NB4 (cell line): ENCODE measurements at regions not wholly inside any gene's neighbourhood (a gene's known extent, or its start where the extent isn't known, plus 50 kb on each side); places are given as distances from the start of the nearest gene placed in this dataset.

Experiments
- MYC ChIP-seq: IDR thresholded peaks from 2 replicates; pipeline ENCODE4 v1.6.1; 2011; ENCODE audit warnings: low read depth, low read length
- POLR2A ChIP-seq: IDR thresholded peaks from 2 replicates; pipeline ENCODE4 v1.6.1; 2011; ENCODE audit warnings: mild to moderate bottlenecking; ENCODE audit not compliant: insufficient read length; ENCODE audit errors: extremely low read depth
- TF ChIP-seq, protein P1 (sequence below): IDR thresholded peaks from one replicate; pipeline ENCODE4 v1.5.1; 2012; ENCODE audit warnings: low read depth, low read length
- TF ChIP-seq, protein P2 (sequence below): IDR thresholded peaks from 2 replicates; pipeline ENCODE4 v1.6.1; 2011; ENCODE audit warnings: low read depth, low read length

DNA sequence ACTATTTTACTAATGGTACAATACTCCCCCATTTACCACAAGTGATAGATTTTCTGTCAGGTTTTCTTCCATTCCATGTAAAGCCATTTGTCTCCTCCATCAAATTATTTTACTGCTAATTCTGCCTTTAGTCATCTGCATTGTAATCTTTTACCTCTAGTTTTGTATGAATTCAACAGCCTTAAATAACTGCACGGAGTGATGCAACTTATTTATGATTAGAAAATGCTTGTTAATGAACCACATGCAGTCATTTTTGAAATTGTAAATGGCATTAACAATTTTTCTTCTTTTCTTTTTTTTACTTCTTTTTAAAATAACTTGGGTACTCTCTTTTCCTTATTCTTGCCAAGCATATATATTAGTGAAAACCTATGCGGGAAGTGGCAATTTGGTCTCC is 71.5 kb downstream of the RESF1 start:
- TF ChIP-seq, protein P1, sequence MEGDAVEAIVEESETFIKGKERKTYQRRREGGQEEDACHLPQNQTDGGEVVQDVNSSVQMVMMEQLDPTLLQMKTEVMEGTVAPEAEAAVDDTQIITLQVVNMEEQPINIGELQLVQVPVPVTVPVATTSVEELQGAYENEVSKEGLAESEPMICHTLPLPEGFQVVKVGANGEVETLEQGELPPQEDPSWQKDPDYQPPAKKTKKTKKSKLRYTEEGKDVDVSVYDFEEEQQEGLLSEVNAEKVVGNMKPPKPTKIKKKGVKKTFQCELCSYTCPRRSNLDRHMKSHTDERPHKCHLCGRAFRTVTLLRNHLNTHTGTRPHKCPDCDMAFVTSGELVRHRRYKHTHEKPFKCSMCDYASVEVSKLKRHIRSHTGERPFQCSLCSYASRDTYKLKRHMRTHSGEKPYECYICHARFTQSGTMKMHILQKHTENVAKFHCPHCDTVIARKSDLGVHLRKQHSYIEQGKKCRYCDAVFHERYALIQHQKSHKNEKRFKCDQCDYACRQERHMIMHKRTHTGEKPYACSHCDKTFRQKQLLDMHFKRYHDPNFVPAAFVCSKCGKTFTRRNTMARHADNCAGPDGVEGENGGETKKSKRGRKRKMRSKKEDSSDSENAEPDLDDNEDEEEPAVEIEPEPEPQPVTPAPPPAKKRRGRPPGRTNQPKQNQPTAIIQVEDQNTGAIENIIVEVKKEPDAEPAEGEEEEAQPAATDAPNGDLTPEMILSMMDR = no peak
- TF ChIP-seq, protein P2, sequence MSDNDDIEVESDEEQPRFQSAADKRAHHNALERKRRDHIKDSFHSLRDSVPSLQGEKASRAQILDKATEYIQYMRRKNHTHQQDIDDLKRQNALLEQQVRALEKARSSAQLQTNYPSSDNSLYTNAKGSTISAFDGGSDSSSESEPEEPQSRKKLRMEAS = no peak
- no peak for TF ChIP-seq POLR2A
- TF ChIP-seq MYC = no peak
